Esophagus squamous epithelium (tissue), 4 donors: ENCODE measurements at regions not wholly inside any gene's neighbourhood (a gene's known extent, or its start where the extent isn't known, plus 50 kb on each side); places are given as distances from the start of the nearest gene placed in this dataset.

Experiments
- CTCF ChIP-seq, 6 experiments: fragments of 450-650 bp in 4 of 6; fragments of 200-600 bp in 2 of 6; sonication (generic) in 2 of 6; IDR thresholded peaks; one replicate each; pipeline ENCODE4 v1.5.1; 2016 to 2019; ENCODE audit warnings: antibody characterized with exemption in 6 of 6, mild to moderate bottlenecking in 4 of 6, moderate library complexity in 4 of 6
- POLR2A ChIP-seq, 4 donors: fragments of 450-650 bp; IDR thresholded peaks; one replicate each; pipeline ENCODE4 v1.6.1; 2017; ENCODE audit warnings: antibody characterized with exemption in 4 of 4, mild to moderate bottlenecking in 4 of 4, moderate library complexity in 3 of 4

- TF ChIP-seq POLR2A (IDR thresholded peaks at IDR 0.05): no peak
- no peak for TF ChIP-seq CTCF (IDR thresholded peaks at IDR 0.05)
These were observed 114.3 kb upstream of the RUNX1 start for GRCh38 chr21:35163411-35163810.
